Mesenchymal stem cell (in vitro differentiated cells and primary cell): ENCODE measurements at regions not wholly inside any gene's neighbourhood (a gene's known extent, or its start where the extent isn't known, plus 50 kb on each side); places are given as distances from the start of the nearest gene placed in this dataset.

Experiments used
- DNase-seq: peaks from one replicate; pipeline ENCODE4 v3.0.0-alpha.2; 2013
- H2AFZ ChIP-seq: one replicate; pipeline ENCODE4 v1.6.1; 2013; ENCODE audit warnings: low read depth, mild to moderate bottlenecking, control low read depth, inconsistent platforms, low read length, moderate library complexity
- H2AK5ac ChIP-seq: 2 replicates; pipeline ENCODE4 v1.6.1; 2013; ENCODE audit warnings: low read length, moderate library complexity, mild to moderate bottlenecking, inconsistent platforms; ENCODE audit not compliant: severe bottlenecking
- H2BK120ac ChIP-seq: one replicate; pipeline ENCODE4 v1.6.1; 2013; ENCODE audit warnings: low read depth, mild to moderate bottlenecking, inconsistent platforms, low read length, moderate library complexity
- H2BK12ac ChIP-seq, 2 experiments: one replicate each; pipeline ENCODE4 v1.6.1; 2013; ENCODE audit warnings: inconsistent platforms in 2 of 2, low read length in 2 of 2, mild to moderate bottlenecking in 2 of 2, moderate library complexity in 2 of 2, control low read depth in 1 of 2
- H2BK15ac ChIP-seq: one replicate; pipeline ENCODE4 v1.6.1; 2013; ENCODE audit warnings: mild to moderate bottlenecking, low read depth, inconsistent platforms; ENCODE audit not compliant: poor library complexity, severe bottlenecking
- H2BK5ac ChIP-seq: 2 replicates; pipeline ENCODE4 v1.6.1; 2013; ENCODE audit warnings: low read depth, mild to moderate bottlenecking, low read length, control low read depth, inconsistent platforms; ENCODE audit not compliant: poor library complexity, severe bottlenecking
- H3K14ac ChIP-seq, 2 experiments: one replicate each; pipeline ENCODE4 v1.6.1; 2013; ENCODE audit warnings: inconsistent platforms in 2 of 2, low read length in 2 of 2, control low read depth in 1 of 2, mild to moderate bottlenecking in 1 of 2, moderate library complexity in 1 of 2
- H3K18ac ChIP-seq, 2 experiments: one replicate each; pipeline ENCODE4 v1.6.1; 2013; ENCODE audit warnings: inconsistent platforms in 2 of 2, low read length in 2 of 2, control low read depth in 1 of 2, low read depth in 1 of 2, mild to moderate bottlenecking in 1 of 2
- H3K23ac ChIP-seq, 2 experiments: one replicate each; pipeline ENCODE4 v1.6.1; 2013; ENCODE audit warnings: inconsistent platforms in 2 of 2, low read length in 2 of 2, mild to moderate bottlenecking in 2 of 2, moderate library complexity in 2 of 2, control low read depth in 1 of 2
- H3K27ac ChIP-seq: 2 replicates; pipeline ENCODE4 v1.5.1; 2013; ENCODE audit warnings: mild to moderate bottlenecking, moderate library complexity, low read length, control low read depth, inconsistent platforms; ENCODE audit not compliant: poor library complexity, severe bottlenecking
- H3K27me3 ChIP-seq, 2 experiments: 2 replicates each; pipeline versions ENCODE4 v1.6.1 to v1.7.0; 2013; ENCODE audit warnings: low read length in 2 of 2, mild to moderate bottlenecking in 2 of 2, moderate library complexity in 2 of 2, control low read depth in 1 of 2, inconsistent platforms in 1 of 2; ENCODE audit not compliant: control insufficient read depth in 1 of 2, insufficient read depth in 1 of 2
- H3K36me3 ChIP-seq, 2 experiments: 2 replicates each; pipeline versions ENCODE4 v1.6.1 to v1.7.0; 2013; ENCODE audit warnings: low read length in 2 of 2, control low read depth in 1 of 2, inconsistent platforms in 1 of 2, low read depth in 1 of 2, mild to moderate bottlenecking in 1 of 2; ENCODE audit not compliant: insufficient read depth in 2 of 2, control insufficient read depth in 1 of 2
- H3K4ac ChIP-seq, 2 experiments: one replicate each; pipeline ENCODE4 v1.6.1; 2013; ENCODE audit warnings: inconsistent platforms in 2 of 2, low read length in 2 of 2, mild to moderate bottlenecking in 2 of 2, moderate library complexity in 2 of 2, control low read depth in 1 of 2, low read depth in 1 of 2
- H3K4me1 ChIP-seq: 2 replicates; pipeline ENCODE4 v1.6.1; 2013; ENCODE audit warnings: low read depth, low read length, control low read depth; ENCODE audit not compliant: control insufficient read depth, insufficient read depth
- H3K4me2 ChIP-seq: 2 replicates; pipeline ENCODE4 v1.6.1; 2013; ENCODE audit warnings: low read length, mild to moderate bottlenecking, inconsistent platforms; ENCODE audit not compliant: poor library complexity, severe bottlenecking
- H3K4me3 ChIP-seq, 2 experiments: 2 replicates each; pipeline versions ENCODE4 v1.5.1 to v1.7.0; 2013; ENCODE audit warnings: low read length in 2 of 2, mild to moderate bottlenecking in 2 of 2, control low read depth in 1 of 2, low read depth in 1 of 2; ENCODE audit not compliant: insufficient read depth in 1 of 2
- H3K79me1 ChIP-seq: replicated peaks from 2 replicates; pipeline ENCODE4 v1.6.1; 2013; ENCODE audit warnings: mild to moderate bottlenecking, control low read depth, low read length, inconsistent platforms; ENCODE audit not compliant: poor library complexity, severe bottlenecking
- H3K9ac ChIP-seq: 2 replicates; pipeline ENCODE4 v1.7.0; 2013; ENCODE audit warnings: mild to moderate bottlenecking, low read length, moderate library complexity
- H3K9me3 ChIP-seq: 2 replicates; pipeline ENCODE4 v1.7.0; 2013; ENCODE audit warnings: mild to moderate bottlenecking, low read length; ENCODE audit not compliant: control insufficient read depth
- H4K8ac ChIP-seq: one replicate; pipeline ENCODE4 v1.6.1; 2013; ENCODE audit warnings: inconsistent platforms, mild to moderate bottlenecking, low read length, moderate library complexity
- H4K91ac ChIP-seq: one replicate; pipeline ENCODE4 v1.6.1; 2013; ENCODE audit warnings: mild to moderate bottlenecking, low read length, inconsistent platforms
- WGBS: methylation state at CpG from one replicate; pipeline ENCODE4 v1.1.7; 2013; ENCODE audit warnings: mixed read lengths; 5-methylcytosine and 5-hydroxymethylcytosine counted together

DNA sequence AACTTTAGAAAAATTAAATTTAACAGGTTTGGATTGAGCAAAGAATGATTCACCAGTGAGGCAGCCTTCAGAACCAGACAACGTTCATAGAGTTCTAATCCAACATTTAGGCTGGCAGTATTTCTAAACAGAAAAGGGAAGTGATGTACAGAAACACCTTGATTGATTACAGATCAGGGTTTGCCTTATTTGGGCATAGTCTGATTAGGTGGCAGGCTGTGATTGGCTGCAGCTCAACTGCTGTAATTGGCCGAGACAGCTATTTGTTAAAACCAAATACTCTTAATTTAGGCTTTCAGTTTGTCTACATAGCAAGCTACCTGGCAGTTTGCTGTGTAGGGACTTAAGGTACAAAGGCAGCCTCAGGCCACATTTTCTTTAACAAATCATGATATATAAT is 802.5 kb downstream of the IPMK start:
- H3K14ac ChIP-seq, result no peak overlapping the region
- no peak overlapping the region for H4K91ac ChIP-seq
- H3K9ac ChIP-seq, result no peak overlapping the region
- no peaks in the 10 kb centered on the region for H3K36me3 ChIP-seq
- H3K27ac ChIP-seq, result no peak overlapping the region
- H3K4me1 ChIP-seq, result no peaks in the 10 kb centered on the region
- H2BK15ac ChIP-seq, result no peak overlapping the region
- no peak overlapping the region for H3K4me3 ChIP-seq
- no peaks in the 10 kb centered on the region for H3K9me3 ChIP-seq
- no peaks in the 10 kb centered on the region for H3K27me3 ChIP-seq
- H4K8ac ChIP-seq, result no peak overlapping the region
- no peak overlapping the region for H2AK5ac ChIP-seq
- no peak overlapping the region for H2BK12ac ChIP-seq
- no peak overlapping the region for H3K18ac ChIP-seq
- no peak overlapping the region for H2AFZ ChIP-seq
- 90% methylated on average over 2 of the region's 2 CpGs for WGBS
- H3K4ac ChIP-seq, result no peak overlapping the region
- no peak for DNase-seq
- no peaks in the 10 kb centered on the region for H3K79me1 ChIP-seq
- no peak overlapping the region for H3K4me2 ChIP-seq
- no peak overlapping the region for H3K23ac ChIP-seq
- H2BK5ac ChIP-seq, result no peak overlapping the region
- no peak overlapping the region for H2BK120ac ChIP-seq

DNA sequence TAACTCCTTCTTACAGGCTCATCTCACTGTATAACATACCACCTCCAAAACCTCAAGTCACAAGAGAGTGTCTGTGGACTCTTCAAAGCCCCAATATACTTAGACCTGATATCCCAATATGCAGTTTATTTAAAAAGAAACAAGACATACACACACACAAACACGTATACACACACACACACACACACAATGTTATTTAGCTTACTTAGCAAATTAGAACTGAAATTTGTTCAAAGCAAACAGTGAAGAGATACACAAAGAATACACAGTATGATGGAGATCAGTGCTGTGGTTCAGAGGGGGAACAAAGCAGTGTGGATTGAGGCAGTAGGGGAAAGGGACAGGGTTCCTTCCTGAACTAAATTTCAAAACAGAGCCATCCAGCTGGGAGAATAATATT is 807.2 kb downstream of the IPMK start:
- no peak for DNase-seq
- Histone ChIP-seq H3K9me3 (no peaks in the 10 kb centered on the region), H3K23ac (no peak overlapping the region), H2BK5ac (no peak overlapping the region), H2BK12ac (no peak overlapping the region), H3K27me3 (no peaks in the 10 kb centered on the region), H3K4ac (no peak overlapping the region), H3K79me1 (no peaks in the 10 kb centered on the region), H2BK120ac (no peak overlapping the region), H2AK5ac (no peak overlapping the region), H3K14ac (no peak overlapping the region), H2AFZ (peak overlapping the region; percentile 39), H3K36me3 (no peaks in the 10 kb centered on the region), H3K27ac (no peak overlapping the region), H3K4me1 (no peaks in the 10 kb centered on the region), H3K4me2 (no peak overlapping the region), H4K8ac (no peak overlapping the region), H3K9ac (no peak overlapping the region), H3K18ac (no peak overlapping the region), H3K4me3 (no peak overlapping the region), H2BK15ac (no peak overlapping the region), H4K91ac (no peak overlapping the region)
- WGBS, result no CpG with 5 or more reads among the region's 1 CpG

GRCh38 chr10:57457972-57458512 is 809.7 kb downstream of the IPMK start:
- H2AFZ ChIP-seq, result no peak overlapping the region
- H3K18ac ChIP-seq, result no peak overlapping the region
- H2BK15ac ChIP-seq, result no peak overlapping the region
- H3K4me3 ChIP-seq, result no peak overlapping the region
- H2AK5ac ChIP-seq, result no peak overlapping the region
- H2BK120ac ChIP-seq, result no peak overlapping the region
- no peak overlapping the region for H3K27ac ChIP-seq
- H3K4me1 ChIP-seq, result no peaks in the 10 kb centered on the region
- 94% methylated on average over 3 of the region's 3 CpGs for WGBS
- no peaks in the 10 kb centered on the region for H3K79me1 ChIP-seq
- DNase-seq, result no peak
- H2BK5ac ChIP-seq, result no peak overlapping the region
- no peak overlapping the region for H2BK12ac ChIP-seq
- no peak overlapping the region for H3K23ac ChIP-seq
- H3K4me2 ChIP-seq, result no peak overlapping the region
- no peak overlapping the region for H3K14ac ChIP-seq
- H3K27me3 ChIP-seq, result no peaks in the 10 kb centered on the region
- H4K91ac ChIP-seq, result no peak overlapping the region
- no peak overlapping the region for H3K4ac ChIP-seq
- no peaks in the 10 kb centered on the region for H3K9me3 ChIP-seq
- no peaks in the 10 kb centered on the region for H3K36me3 ChIP-seq
- no peak overlapping the region for H4K8ac ChIP-seq
- H3K9ac ChIP-seq, result no peak overlapping the region

DNA sequence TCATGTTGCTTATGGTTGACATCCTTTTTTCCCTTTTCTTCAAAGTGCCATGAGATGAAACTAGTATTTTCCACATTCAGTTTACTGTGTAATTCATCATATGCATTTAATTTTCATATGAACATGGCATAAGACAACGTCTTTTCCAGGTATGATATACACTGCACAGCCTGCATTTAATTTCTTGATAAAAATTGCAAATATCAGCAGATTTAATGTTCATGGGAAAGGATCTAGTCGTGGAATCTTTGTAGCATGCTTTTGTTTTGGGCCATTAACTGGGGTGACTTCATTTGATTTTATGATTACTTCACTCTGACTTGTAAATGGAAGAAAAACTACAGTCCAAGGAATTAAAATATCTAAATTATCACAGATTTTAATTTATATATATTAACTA is 837.3 kb downstream of the IPMK start:
- Histone ChIP-seq H3K79me1 (no peaks in the 10 kb centered on the region), H3K9ac (no peak overlapping the region), H2BK15ac (no peak overlapping the region), H4K8ac (no peak overlapping the region), H3K9me3 (no peaks in the 10 kb centered on the region), H3K4me2 (no peak overlapping the region), H3K23ac (no peak overlapping the region), H3K4ac (no peak overlapping the region), H2AFZ (no peak overlapping the region), H3K27me3 (no peaks in the 10 kb centered on the region), H3K4me1 (no peaks in the 10 kb centered on the region), H3K18ac (no peak overlapping the region), H2AK5ac (no peak overlapping the region), H3K4me3 (no peak overlapping the region), H4K91ac (no peak overlapping the region), H3K14ac (no peak overlapping the region), H2BK5ac (no peak overlapping the region), H3K27ac (no peak overlapping the region), H2BK120ac (no peak overlapping the region), H3K36me3 (no peaks in the 10 kb centered on the region), H2BK12ac (no peak overlapping the region)
- 57% methylated on average over 1 of the region's 2 CpGs for WGBS
- no peak for DNase-seq
